SW480 (cell line): ENCODE measurements at regions not wholly inside any gene's neighbourhood (a gene's known extent, or its start where the extent isn't known, plus 50 kb on each side); places are given as distances from the start of the nearest gene placed in this dataset.
"Not testable (repeated sequence)": the region's sequence is repeated elsewhere in the genome, so short reads cannot be mapped to it uniquely, and the experiment has no call there.

Experiments
- DNase-seq: peaks from one replicate; pipeline ENCODE4 v3.0.0-alpha.2; 2016; ENCODE audit warnings: low spot score

GRCh38 chr7:140283472-140283871 lies 106.7 kb upstream of the KDM7A start:
- DNase-seq, result no peak

- no peak for DNase-seq
These were observed 105.2 kb upstream of the KDM7A start for GRCh38 chr7:140281960-140282359.

GRCh38 chr7:140281255-140281654 lies 104.5 kb upstream of the KDM7A start:
- no peak for DNase-seq

GRCh38 chr7:140276001-140276400 lies 99.2 kb upstream of the KDM7A start:
- DNase-seq, result no peak

- no peak for DNase-seq
These were observed 98.5 kb upstream of the KDM7A start for GRCh38 chr7:140275069-140275965.

GRCh38 chr7:140273417-140273816 lies 96.6 kb upstream of the KDM7A start:
- DNase-seq, result no peak

GRCh38 chr7:140271643-140271968 lies 94.8 kb upstream of the KDM7A start:
- DNase-seq, result not testable (repeated sequence)

GRCh38 chr7:140269004-140269638 lies 92.3 kb upstream of the KDM7A start:
- DNase-seq, result no peak

GRCh38 chr7:140267381-140268226 lies 90.8 kb upstream of the KDM7A start:
- no peak for DNase-seq

- no peak for DNase-seq
These were observed 86.5 kb upstream of the KDM7A start for GRCh38 chr7:140263277-140263676.

- DNase-seq, result no peak
These were observed 85.6 kb upstream of the KDM7A start for GRCh38 chr7:140262242-140262903.

GRCh38 chr7:140261522-140261921 lies 84.7 kb upstream of the KDM7A start:
- no peak for DNase-seq

GRCh38 chr7:140261105-140261486 lies 84.3 kb upstream of the KDM7A start:
- DNase-seq, result no peak

- DNase-seq, result no peak
These were observed 83.7 kb upstream of the KDM7A start for GRCh38 chr7:140260352-140261104.

GRCh38 chr7:140257278-140257677 lies 80.5 kb upstream of the KDM7A start:
- DNase-seq, result not testable (repeated sequence)

GRCh38 chr7:140254976-140255375 lies 78.2 kb upstream of the KDM7A start:
- not testable (repeated sequence) for DNase-seq

- no peak for DNase-seq
These were observed 72.4 kb upstream of the KDM7A start for GRCh38 chr7:140249036-140249806.

- no peak for DNase-seq
These were observed 70.8 kb upstream of the KDM7A start for GRCh38 chr7:140247559-140247958.

- no peak for DNase-seq
These were observed 68.9 kb upstream of the KDM7A start for GRCh38 chr7:140245611-140246105.
